Medulla oblongata (tissue), 1 donor: ENCODE measurements at regions not wholly inside any gene's neighbourhood (a gene's known extent, or its start where the extent isn't known, plus 50 kb on each side); places are given as distances from the start of the nearest gene placed in this dataset.
"Not testable (repeated sequence)": the region's sequence is repeated elsewhere in the genome, so short reads cannot be mapped to it uniquely, and the experiment has no call there.

Experiments
- DNase-seq: peaks from one replicate; pipeline ENCODE4 v3.0.0-alpha.2; 2015; ENCODE audit errors: extremely low spot score

GRCh38 chr4:28269426-28269825 lies 1408.8 kb downstream of the STIM2 start:
- no peak for DNase-seq

GRCh38 chr4:28277931-28278330 lies 1417.3 kb downstream of the STIM2 start:
- peak; percentile 37 for DNase-seq

GRCh38 chr4:28278676-28279075 lies 1418.0 kb downstream of the STIM2 start:
- DNase-seq = no peak

GRCh38 chr4:28279249-28279648 lies 1418.6 kb downstream of the STIM2 start:
- DNase-seq = no peak

- DNase-seq = not testable (repeated sequence)
Observed at GRCh38 chr4:28286266-28286665, 1425.6 kb downstream of the STIM2 start.

GRCh38 chr4:28287831-28288233 lies 1427.2 kb downstream of the STIM2 start:
- DNase-seq = no peak

GRCh38 chr4:28296239-28296638 lies 1435.6 kb downstream of the STIM2 start:
- no peak for DNase-seq

GRCh38 chr4:28310926-28311325 lies 1450.3 kb downstream of the STIM2 start:
- DNase-seq = no peak

GRCh38 chr4:28312497-28312896 lies 1451.9 kb downstream of the STIM2 start:
- not testable (repeated sequence) for DNase-seq

- no peak for DNase-seq
Observed at GRCh38 chr4:28313729-28314713, 1453.4 kb downstream of the STIM2 start.

- DNase-seq = no peak
Observed at GRCh38 chr4:28317221-28317620, 1456.6 kb downstream of the STIM2 start.

- DNase-seq = no peak
Observed at GRCh38 chr4:28334249-28334648, 1473.6 kb downstream of the STIM2 start.

- no peak for DNase-seq
Observed at GRCh38 chr4:28341784-28342183, 1481.1 kb downstream of the STIM2 start.

- no peak for DNase-seq
Observed at GRCh38 chr4:28350485-28350884, 1489.8 kb downstream of the STIM2 start.

GRCh38 chr4:28351102-28351501 lies 1490.5 kb downstream of the STIM2 start:
- no peak for DNase-seq

- DNase-seq = no peak
Observed at GRCh38 chr4:28351826-28352225, 1491.2 kb downstream of the STIM2 start.

GRCh38 chr4:28354880-28355656 lies 1494.4 kb downstream of the STIM2 start:
- DNase-seq = no peak

- DNase-seq = peak; percentile 20
Observed at GRCh38 chr4:28357990-28358389, 1497.3 kb downstream of the STIM2 start.

GRCh38 chr4:28358606-28359005 lies 1498.0 kb downstream of the STIM2 start:
- no peak for DNase-seq

GRCh38 chr4:28360681-28361080 lies 1500.0 kb downstream of the STIM2 start:
- no peak for DNase-seq

GRCh38 chr4:28362169-28362568 lies 1501.5 kb downstream of the STIM2 start:
- no peak for DNase-seq

GRCh38 chr4:28369499-28369898 lies 1508.9 kb downstream of the STIM2 start:
- DNase-seq = no peak

- no peak for DNase-seq
Observed at GRCh38 chr4:28373191-28373590, 1512.5 kb downstream of the STIM2 start.
